DOHH2 (cell line): ENCODE measurements at regions not wholly inside any gene's neighbourhood (a gene's known extent, or its start where the extent isn't known, plus 50 kb on each side); places are given as distances from the start of the nearest gene placed in this dataset.

Experiments
- EZH2phosphoT487 ChIP-seq: fragments of 200-600 bp; sonication (generic); IDR thresholded peaks from 2 replicates; pipeline ENCODE4 v1.6.1; 2017; ENCODE audit warnings: borderline replicate concordance, mild to moderate bottlenecking, antibody characterized with exemption, low read length, moderate library complexity, mixed read lengths
- TF ChIP-seq, protein P1 (sequence below): fragments of 200-600 bp; sonication (generic); IDR thresholded peaks from one replicate; pipeline ENCODE4 v1.5.1; 2014; ENCODE audit warnings: antibody characterized with exemption, mild to moderate bottlenecking, low read depth, low read length; ENCODE audit not compliant: poor library complexity, severe bottlenecking

DNA sequence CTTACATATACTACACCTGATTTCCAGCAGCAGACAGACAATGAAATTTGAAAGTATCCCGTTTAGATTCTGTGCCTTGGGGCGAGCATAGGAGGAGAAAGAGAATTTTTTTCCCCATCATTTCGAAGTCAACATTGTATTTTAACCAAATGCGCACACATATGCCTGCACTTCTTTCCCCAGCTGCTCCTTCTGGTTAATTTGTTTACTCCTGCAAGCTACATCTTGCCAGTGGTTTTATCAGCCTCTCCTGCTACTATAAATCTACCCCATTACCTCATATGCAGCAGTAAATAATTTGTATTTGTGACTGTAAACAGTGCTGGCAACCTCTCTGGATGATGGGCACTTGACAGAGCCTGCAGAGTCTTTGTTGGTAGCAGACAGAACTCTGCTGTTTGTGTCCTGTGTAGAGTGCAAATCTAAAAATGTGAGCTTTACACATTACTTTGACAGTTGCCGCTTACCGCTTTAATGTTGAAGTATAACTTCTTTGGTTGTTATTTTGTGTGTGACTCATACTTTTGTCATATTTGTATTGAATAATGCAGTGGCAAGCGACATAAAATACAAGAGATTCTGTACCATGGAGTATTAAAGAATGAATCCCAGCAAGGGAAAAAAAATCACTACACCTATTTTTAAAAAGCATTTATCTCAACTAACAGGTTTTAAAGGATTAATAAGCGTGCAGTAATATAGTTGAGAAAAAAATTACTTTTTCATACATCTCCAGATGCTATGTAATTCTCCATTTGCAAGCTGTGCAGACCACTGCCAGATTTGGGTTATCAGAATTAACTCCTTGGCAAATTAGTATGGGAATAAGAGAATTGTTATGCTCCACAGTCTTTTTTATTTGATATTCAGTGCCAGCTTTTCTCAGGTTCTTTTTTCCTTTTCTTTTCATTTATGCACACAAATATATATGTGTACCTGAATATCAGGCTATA lies 536.8 kb downstream of the XIRP2 start:
- TF ChIP-seq, protein P1, sequence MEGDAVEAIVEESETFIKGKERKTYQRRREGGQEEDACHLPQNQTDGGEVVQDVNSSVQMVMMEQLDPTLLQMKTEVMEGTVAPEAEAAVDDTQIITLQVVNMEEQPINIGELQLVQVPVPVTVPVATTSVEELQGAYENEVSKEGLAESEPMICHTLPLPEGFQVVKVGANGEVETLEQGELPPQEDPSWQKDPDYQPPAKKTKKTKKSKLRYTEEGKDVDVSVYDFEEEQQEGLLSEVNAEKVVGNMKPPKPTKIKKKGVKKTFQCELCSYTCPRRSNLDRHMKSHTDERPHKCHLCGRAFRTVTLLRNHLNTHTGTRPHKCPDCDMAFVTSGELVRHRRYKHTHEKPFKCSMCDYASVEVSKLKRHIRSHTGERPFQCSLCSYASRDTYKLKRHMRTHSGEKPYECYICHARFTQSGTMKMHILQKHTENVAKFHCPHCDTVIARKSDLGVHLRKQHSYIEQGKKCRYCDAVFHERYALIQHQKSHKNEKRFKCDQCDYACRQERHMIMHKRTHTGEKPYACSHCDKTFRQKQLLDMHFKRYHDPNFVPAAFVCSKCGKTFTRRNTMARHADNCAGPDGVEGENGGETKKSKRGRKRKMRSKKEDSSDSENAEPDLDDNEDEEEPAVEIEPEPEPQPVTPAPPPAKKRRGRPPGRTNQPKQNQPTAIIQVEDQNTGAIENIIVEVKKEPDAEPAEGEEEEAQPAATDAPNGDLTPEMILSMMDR, result no peak
- no peak for TF ChIP-seq EZH2phosphoT487
